Left lobe of liver (tissue), 2 donors: ENCODE measurements at regions not wholly inside any gene's neighbourhood (a gene's known extent, or its start where the extent isn't known, plus 50 kb on each side); places are given as distances from the start of the nearest gene placed in this dataset.
A peak's percentile ranks its signal among the peaks of the same experiment; 100 is the strongest.

Experiments used
- ATAC-seq: fragments of 200-7000 bp; cut with Tn5 transposase; one replicate; pipeline ENCODE4 v1.9.1; 2020; ENCODE audit warnings: mild to moderate bottlenecking, moderate library complexity
- DNase-seq: peaks from one replicate; pipeline ENCODE4 v3.0.0-alpha.2; 2020; ENCODE audit warnings: low spot score
- donor health status: DM: no; HTN: no; CAD: no; lungs with moderate emphysema.
- donor health status: DM: no; HTN: yes; CAD: no.

- ATAC-seq (no peak), DNase-seq (no peak)
Measured at GRCh38 chr3:43892526-43892925, 201.8 kb downstream of the ABHD5 start.

- no peak for DNase-seq
- ATAC-seq, result no peak
Measured at GRCh38 chr3:43893727-43894126, 203.0 kb downstream of the ABHD5 start.

- ATAC-seq (peak; percentile 78), DNase-seq (no peak)
Measured at GRCh38 chr3:43894176-43895049, 203.7 kb downstream of the ABHD5 start.

- DNase-seq (no peak), ATAC-seq (no peak)
Measured at GRCh38 chr3:43895573-43895972, 204.8 kb downstream of the ABHD5 start.

- ATAC-seq (no peak), DNase-seq (no peak)
Measured at GRCh38 chr3:43902415-43902814, 211.7 kb downstream of the ABHD5 start.

GRCh38 chr3:43905157-43905556, 214.4 kb downstream of the ABHD5 start:
- DNase-seq, result no peak
- ATAC-seq, result no peak

GRCh38 chr3:43906849-43907507, 216.2 kb downstream of the ABHD5 start:
- DNase-seq, result no peak
- no peak for ATAC-seq

GRCh38 chr3:43907508-43907858, 216.7 kb downstream of the ABHD5 start:
- DNase-seq, result no peak
- ATAC-seq, result no peak

GRCh38 chr3:43908456-43908855, 217.7 kb downstream of the ABHD5 start:
- DNase-seq (no peak), ATAC-seq (no peak)

- DNase-seq (no peak), ATAC-seq (no peak)
Measured at GRCh38 chr3:43909149-43909548, 218.4 kb downstream of the ABHD5 start.

- no peak for ATAC-seq
- no peak for DNase-seq
Measured at GRCh38 chr3:43910750-43911149, 220.0 kb downstream of the ABHD5 start.

GRCh38 chr3:43913036-43913948, 222.6 kb downstream of the ABHD5 start:
- ATAC-seq, result no peak
- no peak for DNase-seq

GRCh38 chr3:43914269-43914668, 223.5 kb downstream of the ABHD5 start:
- DNase-seq (no peak), ATAC-seq (no peak)

- DNase-seq (no peak), ATAC-seq (no peak)
Measured at GRCh38 chr3:43915546-43915945, 224.8 kb downstream of the ABHD5 start.

GRCh38 chr3:43917361-43917760, 226.6 kb downstream of the ABHD5 start:
- DNase-seq (no peak), ATAC-seq (no peak)

GRCh38 chr3:43919029-43919428, 228.3 kb downstream of the ABHD5 start:
- DNase-seq (no peak), ATAC-seq (no peak)

GRCh38 chr3:43921056-43921648, 230.4 kb downstream of the ABHD5 start:
- ATAC-seq, result no peak

GRCh38 chr3:43922374-43922773, 231.6 kb downstream of the ABHD5 start:
- DNase-seq, result no peak
- ATAC-seq, result peak; percentile 60

More at GRCh38 chr3:43921056-43921648, 230.4 kb downstream of the ABHD5 start:
- DNase-seq, result no peak

GRCh38 chr3:43923104-43923882, 232.6 kb downstream of the ABHD5 start:
- ATAC-seq, result no peak
- no peak for DNase-seq

- no peak for ATAC-seq
- DNase-seq, result no peak
Measured at GRCh38 chr3:43926055-43926454, 235.3 kb downstream of the ABHD5 start.
